ENCODE measurements at regions not wholly inside any gene's neighbourhood (a gene's known extent, or its start where the extent isn't known, plus 50 kb on each side); places are given as distances from the start of the nearest gene placed in this dataset.

GRCh38 chr9:106287091-106287631, 575.8 kb upstream of the ZNF462 start:
- DNase-seq = no peak

- DNase-seq = no peak
These were observed 575.2 kb upstream of the ZNF462 start for GRCh38 chr9:106287731-106288130.

GRCh38 chr9:106288689-106289088, 574.3 kb upstream of the ZNF462 start:
- DNase-seq = no peak

GRCh38 chr9:106291786-106292185, 571.2 kb upstream of the ZNF462 start:
- DNase-seq = no peak

GRCh38 chr9:106296426-106296825, 566.5 kb upstream of the ZNF462 start:
- DNase-seq = no peak

GRCh38 chr9:106298997-106299396, 564.0 kb upstream of the ZNF462 start:
- DNase-seq = no peak

- no peak for DNase-seq
These were observed 558.5 kb upstream of the ZNF462 start for GRCh38 chr9:106304401-106304920.

GRCh38 chr9:106305428-106306133, 557.4 kb upstream of the ZNF462 start:
- DNase-seq = no peak

GRCh38 chr9:106307670-106308069, 555.3 kb upstream of the ZNF462 start:
- DNase-seq = no peak

GRCh38 chr9:106309925-106310324, 553.0 kb upstream of the ZNF462 start:
- no peak for DNase-seq

GRCh38 chr9:106310782-106311181, 552.2 kb upstream of the ZNF462 start:
- no peak for DNase-seq

- no peak for DNase-seq
These were observed 550.1 kb upstream of the ZNF462 start for GRCh38 chr9:106312906-106313305.

GRCh38 chr9:106314476-106314875, 548.5 kb upstream of the ZNF462 start:
- no peak for DNase-seq

GRCh38 chr9:106321394-106322180, 541.4 kb upstream of the ZNF462 start:
- no peak for DNase-seq

GRCh38 chr9:106322706-106323245, 540.2 kb upstream of the ZNF462 start:
- DNase-seq = no peak

GRCh38 chr9:106324053-106324585, 538.8 kb upstream of the ZNF462 start:
- no peak for DNase-seq

- no peak for DNase-seq
These were observed 538.2 kb upstream of the ZNF462 start for GRCh38 chr9:106324591-106325280.

- no peak for DNase-seq
These were observed 536.5 kb upstream of the ZNF462 start for GRCh38 chr9:106326493-106326892.

- DNase-seq = no peak
These were observed 529.5 kb upstream of the ZNF462 start for GRCh38 chr9:106333481-106333880.

GRCh38 chr9:106334081-106334480, 528.9 kb upstream of the ZNF462 start:
- DNase-seq = no peak

- no peak for DNase-seq
These were observed 523.1 kb upstream of the ZNF462 start for GRCh38 chr9:106339882-106340281.

- DNase-seq = no peak
These were observed 512.2 kb upstream of the ZNF462 start for GRCh38 chr9:106350777-106351176.

- DNase-seq = no peak
These were observed 506.0 kb upstream of the ZNF462 start for GRCh38 chr9:106356924-106357323.
